Nucleus accumbens (tissue), 56 donors: ENCODE measurements at regions not wholly inside any gene's neighbourhood (a gene's known extent, or its start where the extent isn't known, plus 50 kb on each side); places are given as distances from the start of the nearest gene placed in this dataset.

Experiments used
- DNase-seq, 56 donors: peaks; one replicate each; lab custom pipeline; 2025; lab: John Stamatoyannopoulos, UW

- DNase-seq, result no peak
These were observed 59.9 kb upstream of the ZFR start for GRCh38 chr5:32504329-32504988.

- no peak for DNase-seq
These were observed 58.7 kb upstream of the ZFR start for GRCh38 chr5:32503261-32503660.

- DNase-seq, result no peak
These were observed 56.8 kb upstream of the ZFR start for GRCh38 chr5:32501071-32502002.

GRCh38 chr5:32500181-32500580 lies 55.6 kb upstream of the ZFR start:
- no peak for DNase-seq

- no peak for DNase-seq
These were observed 54.7 kb upstream of the ZFR start for GRCh38 chr5:32499261-32499660.

- DNase-seq, result no peak
These were observed 53.9 kb upstream of the ZFR start for GRCh38 chr5:32498484-32498883.

GRCh38 chr5:32496104-32496503 lies 51.6 kb upstream of the ZFR start:
- no peak for DNase-seq

GRCh38 chr5:32494827-32495226 lies 50.3 kb upstream of the ZFR start:
- DNase-seq, result no peak
